ENCODE measurements at regions not wholly inside any gene's neighbourhood (a gene's known extent, or its start where the extent isn't known, plus 50 kb on each side); places are given as distances from the start of the nearest gene placed in this dataset.

DNA sequence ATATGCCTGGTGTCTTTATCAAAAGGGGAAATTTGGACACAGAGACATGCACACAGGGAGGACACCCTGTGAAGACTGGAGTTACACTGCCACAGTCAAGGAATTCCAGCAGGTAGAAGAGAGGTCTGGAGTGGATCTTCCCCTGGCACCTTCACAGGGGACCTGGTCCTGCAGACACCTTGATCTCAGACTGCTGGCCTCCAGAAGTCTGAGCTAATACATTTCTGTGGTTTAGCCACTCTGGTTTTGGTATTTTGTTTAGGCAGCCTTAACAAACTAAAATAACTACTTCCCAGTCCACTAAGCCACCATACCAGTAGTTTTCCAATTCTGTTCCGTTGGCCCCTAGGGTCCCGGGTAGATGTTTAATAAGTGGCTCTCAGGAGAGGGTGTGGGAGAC lies 164.7 kb downstream of the SETD4 start:
- Histone ChIP-seq H4K91ac (ENCODE audit: insufficient read length, low read depth, low read length) (no peak overlapping the region), H3K9me3 (ENCODE audit: control insufficient read depth, low read depth, low read length) (no peaks in the 10 kb centered on the region), H3K4me1 (ENCODE audit: insufficient read depth, low read length) (no peaks in the 10 kb centered on the region), H3K4me2 (ENCODE audit: insufficient read depth, insufficient read length, low read length) (no peak overlapping the region), H2AK5ac (ENCODE audit: insufficient read length, low read length) (no peak overlapping the region), H4K8ac (replicated peaks; ENCODE audit: insufficient read length, low read depth, low read length) (no peak overlapping the region), H3K79me2 (ENCODE audit: insufficient read depth, low read length) (no peaks in the 10 kb centered on the region), H3K4ac (ENCODE audit: low read depth, low read length) (no peak overlapping the region), H4K20me1 (ENCODE audit: control insufficient read depth, insufficient read depth, insufficient read length) (no peaks in the 10 kb centered on the region), H3K23me2 (ENCODE audit: insufficient read length, low read depth, low read length, poor library complexity, severe bottlenecking) (no peaks in the 10 kb centered on the region), H2AFZ (ENCODE audit: low read length) (no peak overlapping the region), H2BK5ac (ENCODE audit: insufficient read length, low read length) (no peak overlapping the region), H3K9ac (ENCODE audit: extremely low read depth, insufficient read length, low read length) (no peak overlapping the region), H3K79me1 (ENCODE audit: insufficient read depth, low read depth, low read length, poor library complexity, severe bottlenecking) (no peaks in the 10 kb centered on the region), H2BK12ac (ENCODE audit: insufficient read length, low read depth, low read length) (no peak overlapping the region), H3K27me3 (ENCODE audit: insufficient read depth, low read length) (no peaks in the 10 kb centered on the region), H3K27ac (ENCODE audit: insufficient read length, low read depth, low read length) (no peak overlapping the region), H2BK15ac (ENCODE audit: low read depth, low read length) (no peak overlapping the region), H4K5ac (ENCODE audit: insufficient read length, low read depth, low read length) (no peak overlapping the region), H3K14ac (ENCODE audit: insufficient read depth, low read length) (no peak overlapping the region), H2BK20ac (ENCODE audit: low read depth, low read length, poor library complexity, severe bottlenecking) (no peak overlapping the region), H3K23ac (ENCODE audit: insufficient read length, low read depth, low read length) (no peak overlapping the region), H3K56ac (ENCODE audit: insufficient read length, low read depth, low read length) (no peak overlapping the region), H3K18ac (ENCODE audit: insufficient read length, low read depth, low read length) (no peak overlapping the region), H2BK120ac (ENCODE audit: low read depth, low read length, poor library complexity, severe bottlenecking) (no peak overlapping the region), H3T11ph (ENCODE audit: low read length) (no peak overlapping the region)
- Mint-ChIP-seq H3K27ac (no peak overlapping the region), H3K9me3 (peaks cover 6% of the 10 kb centered on the region in 2 experiments; a peak in 3 of 5 replicates), H3K27me3 (ENCODE audit: low read depth) (no peaks in the 10 kb centered on the region), H3K36me3 (ENCODE audit: insufficient read depth in 1 of 3, low read depth in 3 of 3) (peaks cover 0 to 5% (median 0%) of the 10 kb centered on the region in 3 experiments; a peak in 1 of 7 replicates), H3K4me3 (no peak overlapping the region), H3K4me1 (no peaks in the 10 kb centered on the region)
- TF ChIP-seq, protein P1, sequence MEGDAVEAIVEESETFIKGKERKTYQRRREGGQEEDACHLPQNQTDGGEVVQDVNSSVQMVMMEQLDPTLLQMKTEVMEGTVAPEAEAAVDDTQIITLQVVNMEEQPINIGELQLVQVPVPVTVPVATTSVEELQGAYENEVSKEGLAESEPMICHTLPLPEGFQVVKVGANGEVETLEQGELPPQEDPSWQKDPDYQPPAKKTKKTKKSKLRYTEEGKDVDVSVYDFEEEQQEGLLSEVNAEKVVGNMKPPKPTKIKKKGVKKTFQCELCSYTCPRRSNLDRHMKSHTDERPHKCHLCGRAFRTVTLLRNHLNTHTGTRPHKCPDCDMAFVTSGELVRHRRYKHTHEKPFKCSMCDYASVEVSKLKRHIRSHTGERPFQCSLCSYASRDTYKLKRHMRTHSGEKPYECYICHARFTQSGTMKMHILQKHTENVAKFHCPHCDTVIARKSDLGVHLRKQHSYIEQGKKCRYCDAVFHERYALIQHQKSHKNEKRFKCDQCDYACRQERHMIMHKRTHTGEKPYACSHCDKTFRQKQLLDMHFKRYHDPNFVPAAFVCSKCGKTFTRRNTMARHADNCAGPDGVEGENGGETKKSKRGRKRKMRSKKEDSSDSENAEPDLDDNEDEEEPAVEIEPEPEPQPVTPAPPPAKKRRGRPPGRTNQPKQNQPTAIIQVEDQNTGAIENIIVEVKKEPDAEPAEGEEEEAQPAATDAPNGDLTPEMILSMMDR (conservative IDR thresholded peaks at IDR 0.05), result no peak
- no CpG with 5 or more reads among the region's 2 CpGs for WGBS (ENCODE audit: extremely low coverage, insufficient read length, low lambda C conversion rate)
- no peak for DNase-seq

All from H9 (cell line).